Thymus (tissue), 11 donors: ENCODE measurements at regions not wholly inside any gene's neighbourhood (a gene's known extent, or its start where the extent isn't known, plus 50 kb on each side); places are given as distances from the start of the nearest gene placed in this dataset.

Experiments used
- DNase-seq, 9 donors: peaks; one replicate each; pipeline ENCODE4 v3.0.0-alpha.2; 2013; ENCODE audit warnings: low spot score in 9 of 9, low read depth in 6 of 9, missing footprints in 1 of 9
- H3K27ac ChIP-seq, 2 donors: one replicate each; pipeline ENCODE4 v1.5.1; 2013; ENCODE audit warnings: control low read depth in 1 of 2, low read depth in 1 of 2, low read length in 1 of 2, mild to moderate bottlenecking in 1 of 2, moderate library complexity in 1 of 2
- H3K27me3 ChIP-seq, 2 donors: one replicate each; pipeline ENCODE4 v1.5.1; 2013; ENCODE audit warnings: low read length in 1 of 2; ENCODE audit not compliant: control insufficient read depth in 2 of 2, insufficient read depth in 1 of 2
- H3K36me3 ChIP-seq, 2 donors: one replicate each; pipeline ENCODE4 v1.5.1; 2013; ENCODE audit warnings: low read length in 1 of 2, mild to moderate bottlenecking in 1 of 2, moderate library complexity in 1 of 2; ENCODE audit not compliant: control insufficient read depth in 2 of 2, insufficient read depth in 2 of 2
- H3K4me1 ChIP-seq, 2 donors: one replicate each; pipeline ENCODE4 v1.5.1; 2013; ENCODE audit warnings: low read length in 2 of 2; ENCODE audit not compliant: control insufficient read depth in 2 of 2, insufficient read depth in 2 of 2
- H3K4me3 ChIP-seq, 2 donors: one replicate each; pipeline ENCODE4 v1.5.1; 2013; ENCODE audit warnings: low read length in 2 of 2, control low read depth in 1 of 2, mild to moderate bottlenecking in 1 of 2
- H3K9me3 ChIP-seq, 2 donors: one replicate each; pipeline ENCODE4 v1.5.1; 2013; ENCODE audit warnings: low read length in 1 of 2, mild to moderate bottlenecking in 1 of 2; ENCODE audit not compliant: control insufficient read depth in 2 of 2, insufficient read depth in 1 of 2
- WGBS: extraction: QIAGEN DNeasy Blood & Tissue Kit; methylation state at CpG from one replicate; pipeline ENCODE4 v1.1.7; 2013; 5-methylcytosine and 5-hydroxymethylcytosine counted together
- donor health status: healthy.

DNA sequence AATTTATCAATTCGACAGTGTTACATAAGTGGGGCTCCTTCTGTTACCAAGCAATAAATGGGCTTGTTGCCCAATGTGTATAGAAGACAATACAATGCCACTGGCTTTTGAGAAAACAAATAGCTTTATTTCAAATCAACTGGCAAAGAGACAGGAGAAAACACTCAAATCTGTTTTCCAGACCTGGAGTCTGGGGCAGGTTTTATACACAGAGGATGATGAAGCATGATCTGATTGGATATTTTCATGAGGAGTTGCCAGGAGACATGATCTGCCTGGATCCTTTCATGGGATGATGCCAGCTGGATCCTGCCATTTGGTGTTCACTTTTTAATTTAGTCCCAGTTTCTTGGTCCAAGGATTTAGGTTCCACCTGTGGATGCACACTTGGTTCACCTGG is 287.9 kb downstream of the CXXC4 start:
- WGBS = 54% methylated on average over 1 of the region's 1 CpG
- Histone ChIP-seq H3K4me1 (no peaks in the 10 kb centered on the region), H3K27me3 (no peaks in the 10 kb centered on the region), H3K4me3 (no peak overlapping the region), H3K36me3 (no peaks in the 10 kb centered on the region), H3K27ac (no peak overlapping the region), H3K9me3 (no peaks in the 10 kb centered on the region)
- no peak for DNase-seq

DNA sequence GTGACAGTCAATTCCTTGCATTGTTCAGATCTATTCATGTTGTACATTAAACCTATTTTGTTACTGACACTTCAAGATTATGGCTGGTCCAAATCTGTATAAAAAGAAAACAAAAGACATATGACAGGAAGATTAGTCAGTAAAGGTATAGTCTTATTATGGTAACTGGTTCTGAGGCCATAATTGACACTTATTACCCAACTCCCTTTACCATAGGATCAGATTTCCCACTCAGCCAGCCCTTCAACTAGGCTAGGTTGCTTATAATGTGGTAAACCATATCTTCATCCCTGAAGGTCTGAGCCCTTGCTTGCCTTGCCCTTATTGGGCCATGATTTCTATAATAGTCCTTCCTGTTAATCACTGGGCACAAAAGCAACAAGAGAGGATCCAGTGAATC is 289.6 kb downstream of the CXXC4 start:
- DNase-seq = no peak
- no peaks in the 10 kb centered on the region for H3K27me3 ChIP-seq
- H3K4me1 ChIP-seq = no peaks in the 10 kb centered on the region
- no peaks in the 10 kb centered on the region for H3K9me3 ChIP-seq
- H3K27ac ChIP-seq = no peak overlapping the region
- no peak overlapping the region for H3K4me3 ChIP-seq
- H3K36me3 ChIP-seq = no peaks in the 10 kb centered on the region

DNA sequence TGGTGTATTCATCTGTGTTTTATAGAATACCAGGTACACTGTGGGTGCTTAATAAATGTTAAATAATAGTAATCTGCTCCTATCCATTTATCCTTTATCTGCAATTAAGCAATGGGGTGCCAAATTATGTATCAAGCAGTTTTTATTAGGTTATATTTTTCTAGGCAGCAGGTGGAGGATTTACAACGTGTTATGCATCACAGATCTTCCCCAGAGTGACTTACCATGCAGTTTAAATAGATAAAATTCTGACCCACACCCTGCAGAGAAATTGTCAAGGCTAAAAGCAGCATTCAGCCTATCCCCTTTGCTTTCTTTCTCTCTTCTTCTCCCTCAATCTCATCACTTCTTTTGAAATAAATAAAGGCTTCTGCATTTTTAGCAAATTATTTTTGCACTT is 306.4 kb downstream of the CXXC4 start:
- no peak overlapping the region for H3K27ac ChIP-seq
- H3K36me3 ChIP-seq = no peaks in the 10 kb centered on the region
- DNase-seq = no peak
- no peaks in the 10 kb centered on the region for H3K27me3 ChIP-seq
- H3K9me3 ChIP-seq = no peaks in the 10 kb centered on the region
- no peak overlapping the region for H3K4me3 ChIP-seq
- H3K4me1 ChIP-seq = no peaks in the 10 kb centered on the region
- WGBS = 22% methylated on average over 1 of the region's 1 CpG

DNA sequence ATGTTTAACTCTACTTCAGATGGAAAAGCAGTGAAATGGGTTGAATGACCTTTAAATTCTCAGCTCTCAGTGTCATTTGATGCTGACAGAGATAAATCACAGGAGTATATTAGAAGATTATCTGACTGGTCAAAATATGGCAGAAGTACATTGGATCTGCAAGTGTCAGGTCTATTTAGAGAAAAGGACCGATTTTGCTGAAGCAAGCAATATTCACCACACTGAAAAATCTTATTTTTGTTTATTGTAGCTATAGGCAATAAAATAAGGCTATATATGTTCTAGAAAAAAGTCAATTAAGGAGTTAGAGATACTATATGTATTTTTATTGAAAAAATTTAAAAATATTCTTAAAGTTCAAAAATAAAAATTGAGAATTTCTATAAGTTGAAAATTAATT is 325.3 kb downstream of the CXXC4 start:
- Histone ChIP-seq H3K4me1 (no peaks in the 10 kb centered on the region), H3K9me3 (no peaks in the 10 kb centered on the region), H3K4me3 (no peak overlapping the region), H3K27me3 (no peaks in the 10 kb centered on the region), H3K27ac (no peak overlapping the region), H3K36me3 (no peaks in the 10 kb centered on the region)
- WGBS = 83% methylated on average over 1 of the region's 1 CpG
- DNase-seq = no peak

DNA sequence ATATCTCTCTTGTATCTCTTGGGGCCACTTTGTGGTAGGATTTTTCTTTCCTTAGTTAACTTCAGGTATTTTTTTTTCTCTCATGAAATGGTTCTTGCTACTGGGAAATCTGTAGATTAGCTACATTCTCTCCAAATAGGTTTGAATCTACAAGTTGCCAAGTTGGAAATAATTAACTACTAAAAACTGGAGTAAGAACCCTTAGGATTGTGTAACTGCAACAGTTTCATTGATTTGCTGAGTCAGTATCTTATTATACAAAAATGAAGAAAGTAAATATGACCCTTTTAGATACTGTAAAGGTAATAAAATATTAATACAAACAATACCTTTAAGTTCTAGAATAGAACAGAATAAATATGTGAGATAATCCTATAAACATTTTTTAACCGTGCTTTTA is 327.9 kb downstream of the CXXC4 start:
- WGBS = 74% methylated on average over 1 of the region's 1 CpG
- Histone ChIP-seq H3K4me3 (no peak overlapping the region), H3K9me3 (no peaks in the 10 kb centered on the region), H3K4me1 (no peaks in the 10 kb centered on the region), H3K27ac (no peak overlapping the region), H3K36me3 (no peaks in the 10 kb centered on the region), H3K27me3 (no peaks in the 10 kb centered on the region)
- DNase-seq = no peak

DNA sequence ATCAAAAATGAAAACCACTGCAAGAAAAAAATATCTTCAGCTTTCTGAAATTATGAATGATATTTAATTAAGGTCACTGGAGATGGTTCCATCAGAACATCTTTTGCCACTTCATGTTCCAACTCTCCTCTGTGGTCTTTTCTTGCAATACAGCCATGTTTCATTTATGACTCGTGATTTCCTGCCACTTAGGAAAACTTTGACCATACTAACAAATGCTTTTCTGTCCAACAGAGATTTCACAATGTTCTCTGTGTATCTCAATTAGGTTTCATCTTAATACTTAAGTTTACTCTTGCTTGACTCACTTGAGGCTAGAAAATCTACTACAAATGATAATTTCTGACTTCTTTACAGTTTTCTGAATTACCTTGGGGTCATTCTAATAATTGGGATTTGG is 330.9 kb downstream of the CXXC4 start:
- Histone ChIP-seq H3K36me3 (no peaks in the 10 kb centered on the region), H3K4me1 (no peaks in the 10 kb centered on the region), H3K9me3 (no peaks in the 10 kb centered on the region), H3K4me3 (no peak overlapping the region), H3K27ac (no peak overlapping the region), H3K27me3 (no peaks in the 10 kb centered on the region)
- no peak for DNase-seq
- 69% methylated on average over 1 of the region's 1 CpG for WGBS

DNA sequence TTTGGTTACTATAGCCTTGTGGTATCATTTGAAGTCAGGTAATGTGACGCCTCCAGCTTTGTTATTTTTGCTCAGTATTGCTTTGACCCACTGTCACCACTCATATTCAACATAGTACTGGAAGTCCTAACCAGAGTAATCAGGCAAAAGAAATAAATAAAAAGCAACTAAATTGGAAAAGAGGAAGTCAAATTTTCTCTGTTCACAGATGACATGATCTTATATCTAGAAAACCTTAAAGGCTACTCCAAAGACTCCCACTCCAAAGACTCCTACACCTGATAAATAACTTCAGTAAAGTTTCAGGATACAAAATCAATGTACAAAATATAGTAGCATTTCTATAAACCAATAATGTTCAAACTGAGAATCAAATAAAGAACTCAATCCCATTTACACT is 348.6 kb downstream of the CXXC4 start:
- H3K9me3 ChIP-seq = no peaks in the 10 kb centered on the region
- H3K4me3 ChIP-seq = no peak overlapping the region
- H3K36me3 ChIP-seq = no peaks in the 10 kb centered on the region
- DNase-seq = no peak
- H3K27me3 ChIP-seq = no peaks in the 10 kb centered on the region
- WGBS = 95% methylated on average over 1 of the region's 1 CpG
- no peaks in the 10 kb centered on the region for H3K4me1 ChIP-seq
- H3K27ac ChIP-seq = no peak overlapping the region

DNA sequence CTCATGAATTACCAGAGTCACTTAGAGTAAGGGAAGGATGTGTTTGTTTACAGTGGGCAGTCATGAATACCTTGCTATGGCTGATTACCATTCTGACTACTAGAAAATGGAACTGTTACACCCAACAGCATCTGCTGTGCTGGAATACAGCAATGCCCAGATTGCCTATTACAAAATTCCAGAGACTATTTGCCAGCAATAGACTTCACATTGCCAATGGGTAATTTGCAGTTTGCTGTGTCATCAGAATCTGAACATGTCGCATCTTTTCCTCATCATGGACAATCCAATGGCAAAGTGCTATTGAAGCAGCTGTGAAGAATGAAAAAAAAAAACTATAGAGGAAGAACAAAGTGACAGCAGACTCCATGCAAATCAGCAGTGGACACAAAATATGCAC is 356.6 kb downstream of the CXXC4 start:
- no peak overlapping the region for H3K4me3 ChIP-seq
- H3K27me3 ChIP-seq = no peaks in the 10 kb centered on the region
- WGBS = 94% methylated on average over 1 of the region's 1 CpG
- H3K27ac ChIP-seq = no peak overlapping the region
- H3K9me3 ChIP-seq = peaks cover 0 to 3% of the 10 kb centered on the region in 2 donors
- DNase-seq = no peak
- no peaks in the 10 kb centered on the region for H3K4me1 ChIP-seq
- no peaks in the 10 kb centered on the region for H3K36me3 ChIP-seq

DNA sequence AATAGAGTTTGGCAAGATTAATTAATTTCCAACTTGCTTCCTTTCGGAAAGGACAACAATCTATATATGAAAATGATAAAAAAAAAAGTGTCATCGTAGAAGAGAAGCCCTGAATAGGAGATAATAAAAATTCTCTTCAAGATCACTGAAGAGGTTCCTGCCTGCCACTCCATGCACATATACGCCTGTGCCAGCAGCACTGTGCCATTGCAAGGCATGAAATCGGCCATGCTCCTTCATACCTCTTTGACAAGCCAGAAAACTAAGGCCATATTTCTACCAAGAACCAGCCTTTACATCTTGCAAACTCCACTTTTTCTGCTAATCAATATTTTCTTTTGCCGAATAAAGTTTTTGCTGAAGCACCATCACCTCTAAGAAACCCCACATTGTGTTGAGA is 365.5 kb downstream of the CXXC4 start:
- no peaks in the 10 kb centered on the region for H3K4me1 ChIP-seq
- H3K9me3 ChIP-seq = no peaks in the 10 kb centered on the region
- WGBS = 91% methylated on average over 5 of the region's 5 CpGs
- H3K4me3 ChIP-seq = no peak overlapping the region
- no peaks in the 10 kb centered on the region for H3K27me3 ChIP-seq
- H3K36me3 ChIP-seq = no peaks in the 10 kb centered on the region
- DNase-seq = no peak
- H3K27ac ChIP-seq = no peak overlapping the region

DNA sequence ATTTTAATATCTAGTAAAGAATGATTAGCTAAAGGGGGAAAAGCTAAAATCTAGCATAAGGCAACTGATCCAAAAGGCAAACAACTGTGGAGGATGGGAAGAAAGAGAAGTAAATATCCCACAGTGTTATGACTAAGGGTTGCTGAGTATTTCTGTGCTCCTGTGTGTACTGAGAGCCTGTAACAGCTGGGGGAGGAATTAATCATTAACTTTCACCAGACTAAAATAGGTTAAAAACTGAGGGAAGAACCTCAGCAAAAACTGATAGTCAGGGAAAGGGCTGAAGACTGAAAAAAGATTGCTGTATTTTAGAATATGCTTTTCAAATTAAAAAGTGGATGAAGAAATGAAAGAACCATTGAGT is 365.9 kb downstream of the CXXC4 start:
- Histone ChIP-seq H3K9me3 (no peaks in the 10 kb centered on the region), H3K27ac (no peak overlapping the region), H3K4me1 (no peaks in the 10 kb centered on the region), H3K27me3 (no peaks in the 10 kb centered on the region), H3K4me3 (no peak overlapping the region), H3K36me3 (no peaks in the 10 kb centered on the region)
- DNase-seq = no peak
